Fibroblast of skin of abdomen (primary cell): ENCODE measurements at regions not wholly inside any gene's neighbourhood (a gene's known extent, or its start where the extent isn't known, plus 50 kb on each side); places are given as distances from the start of the nearest gene placed in this dataset.

Experiments used
- DNase-seq: peaks from one replicate; pipeline ENCODE4 v3.0.0-alpha.2; 2013

DNA sequence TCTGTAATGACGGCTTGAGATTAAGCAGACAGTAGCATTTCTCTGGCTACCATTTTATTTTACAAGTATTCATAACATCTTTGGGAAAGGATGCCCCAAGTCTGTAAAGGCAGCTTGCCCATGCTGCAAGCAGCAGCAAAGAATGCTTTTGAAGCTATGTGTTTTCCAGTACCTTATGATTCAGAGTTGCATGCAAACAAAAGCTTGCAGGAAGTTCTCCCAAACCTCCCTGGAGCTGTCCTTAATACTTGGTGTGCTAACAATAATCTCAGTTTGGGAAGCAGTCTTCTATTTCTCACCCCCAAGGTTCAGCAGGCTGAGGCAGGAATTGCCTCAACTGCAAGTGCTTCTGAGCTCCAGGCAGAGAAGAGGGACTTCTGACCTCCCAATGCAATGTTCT, 60.8 kb downstream of the CCNA1 start:
- no peak for DNase-seq

DNA sequence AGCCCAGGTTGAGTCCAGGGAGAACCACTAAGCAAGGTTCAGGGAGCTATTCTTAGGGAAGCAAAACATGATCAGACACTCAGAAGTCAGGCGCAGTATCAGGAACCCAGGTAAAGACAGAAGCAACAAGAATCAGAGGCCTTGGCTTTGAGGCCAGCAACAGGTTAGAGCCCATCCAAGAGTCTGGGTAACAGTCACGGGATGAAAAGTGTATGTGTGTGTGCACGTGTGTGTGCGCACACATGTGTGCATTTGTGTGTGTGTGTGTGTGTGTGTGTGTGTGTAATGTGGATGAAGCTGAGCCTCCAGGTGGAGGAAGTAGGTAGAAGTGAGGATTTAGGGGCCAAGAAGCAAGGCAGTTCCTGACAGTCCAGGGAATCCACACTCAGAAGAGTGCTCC, 63.1 kb downstream of the CCNA1 start:
- no peak for DNase-seq

DNA sequence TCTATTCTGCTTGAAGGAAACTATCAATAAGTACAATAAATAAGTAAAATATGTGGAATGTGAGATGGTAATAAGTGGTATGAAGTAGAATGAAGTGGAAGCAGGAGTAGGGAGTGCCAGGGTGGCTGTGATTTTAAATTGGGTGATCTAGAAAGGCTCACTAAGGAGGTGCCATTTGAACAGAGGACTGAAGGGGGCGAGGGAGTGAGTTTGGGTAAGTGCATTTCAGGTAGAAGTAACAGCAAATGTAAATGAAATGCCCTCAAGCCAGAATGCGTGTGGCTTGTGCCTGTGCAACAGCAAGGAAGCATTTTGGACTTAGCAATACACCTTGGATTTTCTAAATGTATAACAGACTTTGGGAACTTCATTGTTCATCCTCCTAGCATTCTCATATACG, 77.1 kb downstream of the CCNA1 start:
- no peak for DNase-seq

DNA sequence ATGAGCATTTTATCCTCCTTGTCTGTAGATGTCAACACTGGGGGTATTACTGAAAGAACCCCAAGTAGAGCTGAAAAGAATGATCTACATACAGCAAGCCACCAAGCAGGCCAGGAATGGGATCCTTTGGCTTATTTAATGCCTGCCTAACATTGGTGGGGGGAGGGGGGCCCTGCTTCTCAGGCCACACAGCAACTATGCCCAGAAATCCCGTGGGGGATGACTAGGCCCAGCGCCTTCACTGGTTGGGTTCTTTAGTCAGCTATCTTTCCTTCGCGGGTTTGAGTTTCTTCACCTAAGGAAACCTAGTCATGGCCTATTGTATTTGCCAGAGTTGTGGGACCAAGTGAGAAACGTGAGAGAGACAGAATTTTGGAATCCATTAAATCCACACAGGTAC, 80.5 kb downstream of the CCNA1 start:
- DNase-seq: no peak

DNA sequence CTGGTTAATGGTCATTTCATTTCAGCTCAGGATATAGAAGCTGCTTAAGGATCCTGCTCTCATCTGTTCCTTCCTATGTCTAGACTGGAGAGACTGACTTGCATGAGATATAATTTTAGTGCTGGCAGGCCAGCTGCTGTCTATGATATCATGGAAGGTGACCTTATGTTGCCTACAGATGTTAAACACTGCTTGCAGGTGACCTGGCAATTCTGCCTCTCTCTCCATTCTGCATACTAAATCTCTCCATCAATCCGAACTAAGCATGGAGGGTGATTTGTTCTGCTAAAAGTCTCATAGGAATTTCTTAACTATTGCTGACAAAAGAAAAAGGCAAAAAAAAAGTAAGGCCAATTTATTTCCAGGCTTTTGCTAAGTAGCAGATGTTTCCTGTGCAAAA, 81.0 kb downstream of the CCNA1 start:
- DNase-seq: no peak

DNA sequence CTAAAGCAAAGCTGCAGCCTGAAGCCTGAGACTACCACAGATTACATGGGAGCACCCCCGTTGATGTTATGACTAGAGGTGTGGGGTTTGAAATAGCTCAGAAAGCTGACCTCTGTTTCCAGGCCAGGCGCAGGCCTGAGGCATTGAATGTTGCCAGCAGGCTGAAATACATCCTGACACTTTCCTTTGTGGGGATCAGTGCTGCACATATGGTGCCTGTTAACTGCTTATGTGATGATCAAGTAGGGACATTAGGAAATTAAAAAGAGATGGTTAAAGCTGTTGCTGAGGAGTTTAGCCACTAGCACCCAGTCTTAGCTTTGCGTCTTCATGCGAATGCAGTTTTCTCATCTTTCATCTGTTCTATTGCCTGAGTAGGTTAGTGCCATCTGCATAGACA, 83.2 kb downstream of the CCNA1 start:
- DNase-seq: no peak

DNA sequence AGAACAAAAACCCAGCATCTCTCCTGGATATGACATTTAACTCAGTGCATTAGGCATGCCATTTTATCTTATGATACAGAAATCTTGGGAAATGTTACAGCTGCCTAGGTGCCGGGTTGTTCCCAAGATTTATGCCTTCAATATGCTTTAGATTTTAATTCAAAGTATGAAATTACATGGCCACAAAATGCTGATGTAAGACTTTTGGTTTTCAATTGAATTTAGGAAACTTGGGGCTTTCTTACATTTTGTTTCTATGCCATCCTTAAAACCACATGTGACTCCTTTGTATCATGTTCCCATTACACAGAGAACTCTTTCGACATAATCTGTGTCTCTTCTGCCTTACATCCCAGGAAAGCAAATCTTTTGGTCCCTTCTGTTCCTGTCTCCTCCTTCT, 83.9 kb downstream of the CCNA1 start:
- no peak for DNase-seq

DNA sequence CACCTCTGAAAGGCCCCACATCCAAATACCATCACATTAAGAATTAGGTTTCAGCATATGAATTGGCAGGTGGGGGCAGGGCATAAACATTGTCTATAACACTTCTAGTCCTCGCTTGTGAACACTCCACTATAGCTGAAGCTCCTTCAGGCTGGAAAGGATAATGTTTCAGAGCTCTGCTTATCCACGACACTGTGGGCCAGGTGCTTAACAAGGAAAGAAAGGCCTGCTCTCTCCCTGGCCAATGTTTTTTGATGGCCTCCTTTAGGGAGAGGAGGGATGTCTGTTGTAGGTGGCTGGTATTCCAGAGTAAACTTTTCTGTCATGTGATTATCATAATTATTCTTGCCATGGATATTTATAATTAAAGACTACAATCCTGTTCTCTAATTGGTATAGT, 86.4 kb downstream of the CCNA1 start:
- no peak for DNase-seq

DNA sequence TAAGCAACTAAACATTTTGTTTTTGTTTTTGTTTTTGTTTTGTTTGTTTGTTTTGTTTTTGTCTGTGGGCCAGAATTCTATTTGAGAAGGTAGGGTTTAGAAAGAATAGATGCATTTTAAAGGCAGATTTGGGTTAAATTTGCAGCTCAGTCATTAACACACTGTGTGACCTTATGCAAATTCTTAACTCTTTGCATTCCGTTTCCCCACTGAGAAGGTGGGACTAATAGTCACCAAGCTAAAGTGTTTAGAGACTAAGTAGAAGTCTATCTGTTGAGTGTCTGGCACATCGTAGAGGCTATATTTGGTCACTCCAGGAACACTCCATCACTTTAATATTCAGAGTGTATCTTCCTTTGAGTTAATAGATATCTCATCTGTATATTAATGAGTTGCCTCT, 87.1 kb downstream of the CCNA1 start:
- DNase-seq: no peak

DNA sequence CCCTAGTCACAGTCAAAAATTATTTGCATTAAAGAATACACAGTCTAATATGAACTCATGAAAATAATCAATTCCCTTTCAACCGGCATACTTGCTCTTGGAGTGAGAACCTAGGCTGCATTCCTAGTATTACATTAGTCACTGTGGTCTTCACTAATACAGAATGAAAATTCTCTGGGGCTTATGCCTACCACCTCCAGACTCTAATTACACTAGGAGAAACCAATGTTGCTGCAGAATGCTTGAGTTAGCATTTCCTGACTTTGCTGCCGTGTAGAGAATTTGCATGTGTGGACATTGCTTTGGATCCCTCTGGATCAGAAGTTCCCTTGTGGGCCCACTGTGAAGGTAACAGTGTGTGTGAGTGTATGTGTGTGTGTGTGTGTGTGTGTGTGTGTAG, 87.8 kb downstream of the CCNA1 start:
- peak; percentile 23 for DNase-seq

DNA sequence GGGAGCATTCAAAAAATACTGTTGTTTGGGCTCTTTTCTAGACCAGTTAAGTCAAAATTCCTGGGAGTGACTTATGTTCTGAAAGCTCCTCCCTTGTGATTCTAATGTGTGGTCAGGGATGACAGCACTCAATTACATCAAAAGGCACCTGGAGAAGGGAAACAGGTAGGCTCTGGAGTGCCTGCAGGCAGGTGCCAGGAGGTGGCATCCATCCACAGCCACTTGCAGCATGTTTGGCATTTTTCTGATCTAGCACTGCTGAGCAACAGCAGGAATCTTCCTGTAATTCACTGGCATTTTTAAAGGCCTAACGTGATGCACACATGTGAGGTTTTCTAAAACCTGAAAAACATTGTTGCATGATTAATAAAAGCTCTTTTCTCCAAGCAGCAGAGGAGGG, 94.6 kb downstream of the CCNA1 start:
- DNase-seq: no peak

DNA sequence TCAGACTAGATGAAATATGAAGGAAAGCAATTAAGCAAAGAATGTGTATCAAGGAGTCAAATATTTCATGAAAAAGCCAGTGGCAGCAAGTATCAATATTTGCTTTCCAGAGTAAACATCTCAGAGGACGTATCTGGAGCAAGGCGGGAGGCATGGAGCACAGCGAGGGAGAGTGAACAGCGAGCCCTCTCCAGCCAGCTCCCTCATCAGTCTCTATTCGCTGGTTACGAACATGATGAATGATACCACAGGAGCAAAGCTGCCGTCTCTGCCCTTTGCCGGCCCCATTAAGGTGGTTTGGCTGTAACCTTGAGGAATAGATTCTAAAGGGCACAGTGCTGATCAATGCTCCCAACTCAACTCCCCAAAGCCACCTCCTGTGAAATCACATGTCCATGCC, 95.8 kb downstream of the CCNA1 start:
- DNase-seq: no peak

DNA sequence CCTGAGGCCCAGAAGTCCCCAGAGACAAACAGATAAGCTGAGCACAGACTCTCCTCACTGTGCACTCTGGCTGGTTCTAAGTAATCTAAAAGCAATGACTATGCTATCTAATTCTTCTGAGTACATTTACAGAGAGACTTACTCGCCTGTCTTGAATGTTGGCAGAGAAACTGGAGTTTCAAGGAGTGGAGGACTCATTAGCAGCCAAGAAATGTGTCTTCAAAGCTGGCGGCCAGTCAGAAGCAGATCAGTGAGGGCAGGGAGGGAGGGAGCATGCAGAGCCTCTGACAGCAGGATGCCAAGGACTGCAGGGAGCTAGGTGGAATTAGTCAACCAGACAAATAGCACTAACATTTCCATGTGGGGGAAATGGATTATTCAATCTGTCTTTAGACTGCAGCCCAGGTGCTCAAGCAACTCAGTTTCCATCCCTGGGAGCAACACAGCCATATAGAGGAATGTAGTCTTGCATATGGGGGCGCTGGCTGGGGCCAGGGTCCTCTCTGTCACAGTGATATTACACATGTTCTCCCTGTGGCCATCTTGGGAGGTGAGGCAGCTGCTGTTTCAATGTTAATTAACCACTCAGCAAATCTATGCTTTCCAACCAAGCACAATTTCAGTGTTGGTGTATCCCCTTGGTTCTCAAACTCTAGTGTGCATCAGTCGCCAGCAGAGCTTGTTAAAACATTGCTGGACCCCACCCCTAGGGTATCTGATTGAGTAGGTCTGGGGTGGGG, 97.9 kb downstream of the CCNA1 start:
- peak; percentile 87 for DNase-seq

DNA sequence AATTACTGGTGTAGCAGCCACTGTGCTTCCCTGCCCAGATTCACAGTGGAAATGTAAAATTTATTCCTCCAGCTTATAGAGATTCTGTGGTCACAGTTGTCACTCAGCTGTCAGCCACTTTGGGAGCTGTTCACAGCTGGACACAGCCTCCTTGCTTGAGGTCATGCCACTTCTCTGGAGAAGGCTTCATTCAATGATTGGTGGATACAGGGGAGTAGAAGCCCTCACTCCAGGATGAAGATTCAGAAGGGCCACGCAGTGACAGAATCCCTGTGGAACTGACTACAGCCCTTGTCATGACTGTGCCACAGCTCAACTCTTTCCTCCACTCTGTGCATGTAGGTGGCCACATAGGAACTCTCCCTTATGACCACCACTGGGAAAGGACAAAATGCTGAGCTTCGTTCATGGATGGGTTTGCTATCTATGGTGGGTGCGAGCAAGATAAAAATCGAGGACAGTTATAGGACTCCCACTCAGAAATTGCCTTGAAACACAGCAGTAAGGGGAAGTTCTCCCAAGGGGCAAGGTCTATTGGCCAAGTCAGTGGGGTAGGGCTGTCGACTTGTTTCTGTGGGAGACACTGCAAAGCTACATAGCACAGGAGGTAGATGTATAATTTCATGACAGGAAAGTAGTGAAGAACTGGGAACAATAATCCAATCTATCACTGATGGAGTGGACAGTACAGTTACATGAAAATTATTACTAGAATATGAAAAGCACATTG, 98.7 kb downstream of the CCNA1 start:
- no peak for DNase-seq

DNA sequence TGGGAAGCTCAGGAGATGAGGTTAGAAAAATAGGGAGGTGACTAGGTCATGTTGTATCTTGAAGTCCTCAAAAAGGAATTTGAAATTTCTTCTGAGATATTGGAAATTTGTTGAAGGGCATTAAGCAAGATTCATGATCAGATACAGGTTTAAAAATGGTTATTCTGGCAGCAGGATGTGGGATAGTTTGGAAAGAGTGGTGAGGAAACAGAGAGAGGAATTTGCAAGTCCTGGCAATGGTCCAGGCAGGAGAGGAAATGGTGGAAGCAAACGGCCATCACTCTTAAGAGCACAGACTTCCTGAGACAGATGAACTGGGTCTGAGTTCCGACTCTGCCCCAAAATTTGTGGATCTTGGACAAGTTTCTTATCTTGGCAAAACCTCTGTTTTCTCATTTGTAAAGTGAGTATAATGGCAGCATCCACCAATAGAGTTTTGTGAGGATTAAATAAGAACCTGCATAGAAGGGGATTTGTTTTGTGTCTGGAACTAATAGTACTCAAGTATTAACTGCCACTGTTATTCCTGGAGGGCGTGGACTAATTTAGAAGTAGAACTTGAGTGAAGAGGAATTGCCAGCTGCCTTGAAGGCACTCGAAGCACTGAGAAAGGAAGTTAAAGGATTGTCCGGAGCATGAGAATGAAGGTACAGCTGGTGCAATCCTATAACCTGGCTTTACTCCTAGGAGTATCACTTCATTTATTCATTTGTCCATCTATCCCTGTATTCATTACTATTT, 99.6 kb downstream of the CCNA1 start:
- peak; percentile 83 for DNase-seq

DNA sequence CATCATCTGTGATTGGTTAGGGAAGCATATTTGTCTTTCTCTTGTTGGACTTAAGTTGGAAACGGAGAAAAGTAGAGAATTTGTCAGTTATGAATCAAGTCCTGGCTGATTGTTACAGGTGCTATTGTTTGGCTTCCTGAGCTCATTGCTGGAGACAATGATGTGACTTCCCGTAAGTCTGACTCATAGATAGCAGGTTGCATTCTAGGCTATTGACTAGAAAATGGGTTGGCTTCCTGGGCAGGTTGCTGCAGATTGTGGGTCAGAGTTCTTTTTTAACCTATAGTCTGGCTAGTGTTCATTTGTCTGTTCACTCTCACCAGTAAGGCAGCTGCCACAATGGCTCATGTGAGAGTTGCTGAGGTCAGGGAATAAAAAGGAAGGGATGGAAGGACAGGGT, 101.5 kb downstream of the CCNA1 start:
- no peak for DNase-seq

DNA sequence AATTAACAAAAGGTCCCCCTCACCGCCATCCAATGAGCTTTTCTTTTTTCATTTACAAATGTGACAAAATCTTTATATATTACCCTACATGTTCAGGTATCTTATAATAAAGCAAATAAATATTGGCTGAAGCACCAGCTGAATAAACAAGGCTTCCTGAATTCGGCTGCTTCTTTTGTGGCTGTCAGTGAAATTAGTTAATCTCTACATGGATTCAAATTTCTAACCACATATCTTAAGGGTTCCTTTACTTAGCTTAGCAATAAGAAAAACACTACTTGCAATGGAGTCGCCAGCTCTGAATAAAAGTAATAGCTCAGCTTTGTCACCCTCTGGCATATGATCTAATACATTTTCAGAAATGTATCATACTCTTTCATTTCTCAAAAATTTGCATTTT, 104.3 kb downstream of the CCNA1 start:
- peak; percentile 35 for DNase-seq

DNA sequence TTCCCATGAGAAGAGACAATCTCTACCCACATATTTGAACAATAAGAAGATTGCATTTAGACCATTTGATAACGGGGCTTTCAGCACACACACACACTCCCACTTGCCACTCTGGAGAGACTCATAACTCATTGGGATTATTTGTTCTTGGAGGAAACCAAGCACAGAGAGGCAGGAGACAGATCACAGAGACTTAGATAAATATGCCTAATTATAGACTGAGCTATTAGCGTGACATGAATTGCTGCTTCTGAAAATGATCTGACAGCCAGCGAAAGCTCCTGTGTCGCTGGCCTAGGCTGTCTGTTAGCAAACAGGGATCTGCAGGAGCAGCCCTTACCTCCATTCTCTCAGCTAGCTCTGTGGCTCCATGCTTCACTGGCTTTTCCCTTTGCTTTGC, 111.4 kb downstream of the CCNA1 start:
- DNase-seq: no peak

DNA sequence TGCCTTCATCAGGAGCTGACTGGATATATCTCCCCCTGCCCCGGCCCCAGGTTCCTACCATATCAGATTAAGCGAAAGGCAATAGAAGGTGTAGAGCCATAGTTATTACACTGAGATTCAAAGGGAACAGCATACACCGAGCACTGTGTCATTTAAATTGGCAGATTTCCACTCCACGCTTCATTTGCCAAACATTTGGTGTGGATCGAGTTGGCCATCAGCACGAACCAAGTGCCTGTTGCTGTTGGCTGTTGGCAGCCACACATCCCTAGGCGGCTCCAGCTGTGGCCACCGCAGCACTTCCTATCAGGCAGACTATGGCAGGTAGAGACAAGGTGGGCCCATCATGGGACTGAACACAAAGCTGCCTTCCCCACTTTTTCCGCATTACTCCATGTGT, 115.8 kb downstream of the CCNA1 start:
- DNase-seq: no peak

DNA sequence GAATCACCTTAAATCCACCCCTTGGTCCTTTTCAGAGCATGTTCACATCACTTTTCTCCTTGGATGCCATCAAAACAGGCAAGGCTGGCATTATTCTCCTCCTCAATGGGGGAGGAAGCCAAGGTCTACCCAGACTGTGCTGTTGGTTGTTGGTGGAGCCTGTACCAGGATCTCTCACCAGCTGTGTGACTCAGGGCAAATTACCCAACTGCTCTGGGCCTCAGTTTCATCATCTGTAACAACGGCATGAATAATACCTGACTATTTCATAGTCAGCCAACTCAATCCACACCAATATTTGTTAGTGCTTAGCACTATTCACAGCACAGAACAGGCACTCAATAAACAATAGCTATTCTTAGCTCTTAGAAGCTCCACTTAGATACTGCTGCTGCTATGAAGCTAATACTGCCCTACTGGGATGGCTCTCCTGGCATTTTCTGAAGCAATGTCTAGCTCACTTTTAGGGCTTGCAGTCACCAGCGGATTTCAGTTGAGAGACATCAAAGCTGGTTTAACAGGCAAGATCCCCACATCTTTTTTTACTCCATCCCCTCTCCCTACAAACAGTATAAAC, 116.9 kb downstream of the CCNA1 start:
- no peak for DNase-seq

DNA sequence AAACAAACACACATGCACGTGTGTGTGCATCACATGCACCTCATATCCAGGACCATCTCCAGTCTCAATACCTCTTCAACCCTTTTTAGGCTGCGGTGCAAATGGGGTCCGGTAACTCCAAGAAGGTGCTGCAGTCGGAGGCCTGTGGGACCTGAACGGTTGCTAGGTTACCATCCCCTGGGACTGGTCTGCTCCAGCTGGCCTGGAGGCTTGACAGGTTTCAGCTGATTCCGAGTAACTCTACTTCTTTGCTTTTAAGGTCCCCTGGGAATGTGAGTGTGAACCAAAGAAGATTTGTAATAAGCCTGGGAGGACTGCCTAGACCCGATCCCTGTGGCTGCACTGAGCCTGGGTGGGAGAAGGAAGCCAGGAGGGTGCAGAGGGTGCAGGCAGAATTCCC, 117.5 kb downstream of the CCNA1 start:
- DNase-seq: no peak

DNA sequence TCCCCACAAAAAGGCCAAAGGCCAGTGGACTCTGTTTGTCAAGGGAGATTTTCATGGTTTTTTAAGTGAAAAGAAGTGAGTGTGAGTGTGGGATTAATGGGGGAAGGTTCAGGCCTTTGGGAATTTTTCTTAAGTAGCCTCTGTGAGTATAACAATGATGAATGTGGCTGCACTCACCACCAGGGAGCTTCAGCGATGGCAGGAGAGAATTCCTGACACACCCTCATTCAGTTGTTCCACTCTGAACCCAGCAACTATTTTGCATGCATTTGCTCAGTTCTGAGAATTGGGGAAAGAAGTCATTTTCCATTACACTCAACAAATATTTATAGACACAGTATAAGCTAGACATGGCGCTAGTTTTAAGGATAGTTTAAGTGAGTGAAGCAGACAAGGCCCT, 117.9 kb downstream of the CCNA1 start:
- no peak for DNase-seq

DNA sequence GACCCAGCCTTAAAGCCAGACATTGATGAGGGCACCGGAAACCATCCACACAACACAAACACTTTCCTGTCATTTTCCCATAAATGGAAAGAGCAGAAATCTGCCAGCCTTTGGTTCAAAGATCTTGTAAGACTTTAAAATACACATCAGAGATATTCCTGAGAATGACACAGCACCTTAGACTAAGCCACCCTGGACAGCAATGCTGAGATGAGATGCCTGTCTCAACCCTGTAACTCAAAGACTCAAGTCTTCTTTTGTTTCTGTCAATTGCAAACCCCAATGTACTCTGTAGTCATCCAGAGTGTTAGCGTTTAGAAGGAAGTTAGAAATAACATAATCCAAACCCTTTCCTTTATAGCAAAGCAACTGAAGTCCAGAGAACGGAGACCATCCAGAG, 119.2 kb downstream of the CCNA1 start:
- DNase-seq: no peak

DNA sequence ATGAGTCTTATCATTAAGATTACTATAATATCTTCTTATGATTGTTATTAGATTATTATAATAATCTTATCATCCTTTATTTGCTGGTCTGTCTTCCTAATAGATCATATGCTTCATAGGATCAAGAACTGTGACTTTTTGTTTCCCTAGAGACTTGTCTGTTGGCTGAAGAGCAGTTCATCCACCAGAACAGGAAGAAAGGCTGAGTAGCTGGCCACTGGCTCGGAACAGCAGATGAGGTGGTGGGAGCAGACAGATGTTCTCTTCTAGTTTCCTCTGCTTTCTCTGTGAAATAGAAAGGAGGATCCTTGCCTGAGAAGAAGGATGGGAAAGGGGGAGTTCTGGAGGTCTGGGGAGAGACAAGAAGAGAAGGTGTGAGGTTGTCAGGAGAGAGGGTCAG, 120.0 kb downstream of the CCNA1 start:
- no peak for DNase-seq
